A673 (cell line): ENCODE measurements at regions not wholly inside any gene's neighbourhood (a gene's known extent, or its start where the extent isn't known, plus 50 kb on each side); places are given as distances from the start of the nearest gene placed in this dataset.

ENCODE experiments used
- BruUV-seq: library from RNA; stranded (reverse); fragments of 400-500 nt; replicated peaks from 2 replicates; lab custom pipeline; 2021; lab: Mats Ljungman, UMichigan
- CTCF ChIA-PET: fragments of 300-600 bp; sonication (Branson Sonifier 250); formaldehyde crosslinking; loops from one replicate; lab custom pipeline; 2022; ENCODE audit warnings: antibody characterized with exemption; lab: Charles Lee
- POLR2A ChIA-PET: fragments of 300-600 bp; sonication (Branson Sonifier 250); formaldehyde crosslinking; loops from one replicate; lab custom pipeline; 2022; ENCODE audit warnings: antibody characterized with exemption; ENCODE audit not compliant: low non-redundant PET; lab: Charles Lee
- DNase-seq: peaks from one replicate; pipeline ENCODE4 v3.0.0-alpha.2; 2015; ENCODE audit warnings: low spot score
- H3K27ac ChIP-seq: fragments of 200-600 bp; sonication (generic); 2 replicates; pipeline ENCODE4 v1.5.1; 2016; ENCODE audit warnings: mixed run types, low read depth, mild to moderate bottlenecking, mixed read lengths, antibody characterized with exemption, low read length; ENCODE audit not compliant: poor library complexity, severe bottlenecking
- H3K27me3 ChIP-seq: fragments of 200-600 bp; sonication (generic); replicated peaks from 2 replicates; pipeline ENCODE4 v1.6.1; 2017; ENCODE audit warnings: mixed run types, low read depth, mild to moderate bottlenecking, mixed read lengths, antibody characterized with exemption, low read length; ENCODE audit not compliant: insufficient read depth, poor library complexity
- H3K36me3 ChIP-seq: fragments of 200-600 bp; sonication (generic); 2 replicates; pipeline ENCODE4 v1.6.1; 2016; ENCODE audit warnings: mixed run types, mild to moderate bottlenecking, mixed read lengths, antibody characterized with exemption, low read length; ENCODE audit not compliant: insufficient read depth, poor library complexity, severe bottlenecking
- H3K4me1 ChIP-seq: fragments of 200-600 bp; sonication (generic); 2 replicates; pipeline ENCODE4 v1.6.1; 2017; ENCODE audit warnings: mixed run types, mild to moderate bottlenecking, mixed read lengths, antibody characterized with exemption, low read length; ENCODE audit not compliant: insufficient read depth, poor library complexity, severe bottlenecking
- H3K4me3 ChIP-seq: fragments of 200-600 bp; sonication (generic); 2 replicates; pipeline ENCODE4 v1.5.1; 2016; ENCODE audit warnings: low read depth, mixed run types, mild to moderate bottlenecking, mixed read lengths, low read length; ENCODE audit not compliant: poor library complexity, severe bottlenecking
- H3K9me3 ChIP-seq: fragments of 200-600 bp; sonication (generic); 2 replicates; pipeline ENCODE4 v1.6.1; 2016; ENCODE audit warnings: mixed run types, low read depth, mild to moderate bottlenecking, mixed read lengths, antibody characterized with exemption, low read length; ENCODE audit not compliant: poor library complexity, severe bottlenecking
- CTCF ChIP-seq: fragments of 300-800, 200-600 bp; sonication (generic); conservative IDR thresholded peaks from 2 replicates; pipeline ENCODE4 v1.5.1; 2017; ENCODE audit warnings: low read depth, mild to moderate bottlenecking, antibody characterized with exemption, low read length, moderate library complexity, mixed read lengths
- EZH2 ChIP-seq: fragments of 200-600 bp; sonication (generic); IDR thresholded peaks from 2 replicates; pipeline ENCODE4 v1.6.1; 2017; ENCODE audit warnings: borderline replicate concordance, low read depth, mild to moderate bottlenecking, mixed read lengths, antibody characterized with exemption, low read length; ENCODE audit not compliant: poor library complexity, severe bottlenecking
- intact Hi-C: fragments of 100-400 bp; cut with micrococcal nuclease; formaldehyde crosslinking; loops from one replicate; pipeline ENCODE4 v1.10.0; 2022; ENCODE audit not compliant: unreplicated experiment

- Histone ChIP-seq H3K9me3 (no peaks in the 10 kb centered on the region), H3K36me3 (no peaks in the 10 kb centered on the region), H3K4me3 (no peak overlapping the region), H3K27ac (no peak overlapping the region), H3K4me1 (no peaks in the 10 kb centered on the region), H3K27me3 (no peaks in the 10 kb centered on the region)
- BruUV-seq, result no TSS peak
- POLR2A ChIA-PET, result no interaction called here
- intact Hi-C loops, result no loop called here
- TF ChIP-seq CTCF (no peak), EZH2 (no peak)
- DNase-seq, result no peak
- CTCF ChIA-PET, result no interaction called here
Measured at GRCh38 chr13:47310401-47310800, 413.5 kb upstream of the HTR2A start.

- CTCF ChIA-PET, result no interaction called here
Measured at GRCh38 chr13:47306991-47307390, 410.1 kb upstream of the HTR2A start.

GRCh38 chr13:47303626-47304025 lies 406.8 kb upstream of the HTR2A start:
- CTCF ChIA-PET, result no interaction called here
- H3K9me3 ChIP-seq, result no peaks in the 10 kb centered on the region
- no peak overlapping the region for H3K4me3 ChIP-seq
- intact Hi-C loops, result no loop called here
- H3K36me3 ChIP-seq, result no peaks in the 10 kb centered on the region
- BruUV-seq, result no TSS peak
- TF ChIP-seq CTCF (no peak), EZH2 (no peak)
- H3K27ac ChIP-seq, result no peak overlapping the region
- H3K27me3 ChIP-seq, result no peaks in the 10 kb centered on the region
- no peaks in the 10 kb centered on the region for H3K4me1 ChIP-seq
- POLR2A ChIA-PET, result no interaction called here
- no peak for DNase-seq

More at GRCh38 chr13:47306991-47307390, 410.1 kb upstream of the HTR2A start:
- Histone ChIP-seq H3K27me3 (no peaks in the 10 kb centered on the region), H3K27ac (no peak overlapping the region), H3K4me3 (no peak overlapping the region), H3K4me1 (no peaks in the 10 kb centered on the region), H3K9me3 (no peaks in the 10 kb centered on the region), H3K36me3 (no peaks in the 10 kb centered on the region)
- intact Hi-C loops, result no loop called here
- BruUV-seq, result no TSS peak
- POLR2A ChIA-PET, result no interaction called here
- TF ChIP-seq EZH2 (no peak), CTCF (no peak)
- DNase-seq, result no peak
